Stimulated activated CD4-positive, alpha-beta T cell treated with anti-CD3 and anti-CD28 coated beads, Interleukin-4, amount 100 ng/mL, for 1 hour (primary cell): ENCODE measurements at regions not wholly inside any gene's neighbourhood (a gene's known extent, or its start where the extent isn't known, plus 50 kb on each side); places are given as distances from the start of the nearest gene placed in this dataset.
A peak's percentile ranks its signal among the peaks of the same experiment; 100 is the strongest.

Experiments used
- DNase-seq: peaks from one replicate; pipeline ENCODE4 v3.0.0-alpha.2; 2020

DNA sequence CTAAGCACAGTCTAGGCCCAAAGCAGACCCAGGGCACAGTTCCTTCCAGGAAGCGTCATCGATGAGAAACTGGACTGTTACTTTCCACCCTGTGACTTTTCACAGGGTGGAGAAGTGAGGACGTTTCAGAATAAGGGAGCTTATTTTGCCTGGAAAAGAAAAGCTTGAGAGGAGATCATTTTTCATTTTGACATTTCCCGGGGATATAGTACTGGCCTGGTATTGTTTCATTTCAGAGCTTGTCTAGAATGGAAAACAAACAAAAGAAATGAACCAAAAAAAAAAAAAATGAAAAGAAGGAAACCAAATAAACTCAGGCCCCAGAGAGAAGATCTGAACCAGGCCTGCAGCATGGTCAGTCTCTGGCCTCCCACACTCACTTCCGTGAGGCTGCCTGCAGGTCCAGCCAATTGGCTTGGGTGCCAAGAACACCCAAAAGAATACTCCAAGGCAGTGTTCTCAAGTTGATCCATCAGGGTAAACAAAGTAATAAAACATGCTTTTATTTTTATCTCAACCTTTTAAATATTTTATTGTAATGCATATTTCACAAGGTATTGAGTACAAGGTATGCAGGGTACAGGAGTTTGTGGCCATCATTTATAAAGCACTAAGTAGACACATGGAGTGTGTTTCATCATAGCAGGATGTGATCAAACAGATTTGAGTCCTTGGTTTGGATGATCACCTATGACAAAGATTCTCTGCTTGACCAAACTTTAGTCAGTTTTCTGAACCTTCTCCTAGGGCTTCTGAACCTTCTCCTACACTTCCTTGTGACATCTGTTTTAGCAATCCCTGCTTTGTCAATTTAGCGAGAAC, 176.9 kb upstream of the GGTLC1 start:
- no peak for DNase-seq

DNA sequence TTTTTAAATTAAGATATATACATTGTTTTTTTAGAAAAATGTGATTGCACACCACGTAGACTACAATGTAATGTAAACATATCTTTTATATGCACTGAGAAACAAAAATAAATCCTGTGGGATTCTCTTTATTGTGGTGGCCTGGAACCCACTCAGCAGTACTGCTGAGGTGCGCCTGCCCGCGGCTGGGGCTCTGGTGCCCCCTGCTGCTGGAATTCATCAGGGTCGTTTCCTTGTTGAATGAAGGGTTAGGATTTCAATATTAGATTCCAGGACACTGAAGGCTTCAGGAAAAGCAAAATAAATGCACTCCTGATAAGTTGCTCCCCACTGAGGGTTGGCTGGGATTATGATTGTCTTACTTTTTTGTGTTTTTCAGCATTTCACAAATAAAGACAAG, 175.8 kb upstream of the GGTLC1 start:
- peak; percentile 21 for DNase-seq

DNA sequence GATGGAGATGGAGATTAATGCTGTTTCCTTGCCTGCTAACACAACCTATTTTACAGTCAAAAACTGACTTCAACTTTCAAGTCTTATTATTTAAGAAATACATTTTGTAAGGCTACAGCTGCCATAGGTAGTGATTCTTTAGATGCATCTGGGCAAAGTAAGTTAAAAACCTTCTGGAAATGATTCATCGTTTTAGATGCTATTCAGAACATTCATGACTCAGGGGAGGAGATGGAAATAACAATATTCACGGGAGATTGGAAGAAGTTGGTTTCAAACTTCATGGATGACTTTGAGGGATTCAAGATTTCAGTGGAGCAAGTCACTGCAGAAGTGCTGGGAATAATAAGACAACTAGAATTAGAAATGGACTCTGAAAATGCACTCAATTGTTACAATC, 174.9 kb upstream of the GGTLC1 start:
- no peak for DNase-seq

DNA sequence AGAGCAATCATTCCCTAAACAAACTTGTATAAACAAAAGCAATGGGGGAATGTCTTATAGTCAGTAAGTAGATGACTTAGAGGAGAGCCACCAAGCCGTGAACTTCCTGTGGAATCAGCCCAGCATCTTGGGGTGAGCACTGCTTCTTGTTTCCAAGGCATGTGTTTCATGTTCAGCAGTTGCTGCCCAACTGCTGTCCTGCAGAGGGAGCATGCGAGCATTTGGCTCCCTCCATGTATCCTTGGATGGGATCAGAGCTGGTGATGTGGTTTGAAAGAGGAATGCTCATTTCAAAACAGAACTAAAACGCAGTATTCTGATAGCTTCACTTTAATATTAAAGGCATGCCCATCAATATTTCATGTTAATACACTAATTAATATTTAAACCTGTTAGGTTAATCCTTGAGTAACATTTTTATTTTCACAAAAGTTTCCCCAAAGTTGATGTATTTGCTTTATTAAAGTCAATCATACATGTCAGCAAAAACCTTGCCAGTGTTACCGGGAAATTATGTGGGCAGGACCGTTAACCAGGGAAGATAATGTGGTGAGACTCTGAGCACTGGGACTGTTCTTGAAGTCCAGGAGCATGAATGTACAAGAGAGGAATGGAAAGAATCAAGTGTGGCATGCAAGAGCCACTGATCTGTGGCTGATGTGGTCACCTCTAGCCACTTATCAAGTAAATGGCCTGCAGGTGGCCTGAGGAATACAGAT, 172.1 kb upstream of the GGTLC1 start:
- no peak for DNase-seq

DNA sequence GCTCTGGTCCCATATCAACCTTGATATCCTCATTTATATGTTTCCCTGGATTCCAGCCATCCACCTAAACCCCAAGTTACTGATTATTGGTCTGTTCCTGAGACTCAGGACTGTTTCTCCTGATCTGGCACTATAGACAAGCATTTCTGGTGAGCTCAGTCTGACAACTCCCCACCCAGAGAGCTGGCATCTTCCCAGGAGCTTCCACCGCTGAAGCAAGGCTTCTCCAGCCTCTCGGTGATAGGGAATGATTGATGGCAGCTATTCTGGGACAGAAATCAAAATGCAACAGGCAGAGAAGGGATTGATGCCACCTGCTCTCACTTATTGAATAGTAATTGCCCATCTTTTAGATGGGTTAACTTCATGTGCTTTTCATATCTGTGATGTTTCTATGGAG, 169.7 kb upstream of the GGTLC1 start:
- no peak for DNase-seq

DNA sequence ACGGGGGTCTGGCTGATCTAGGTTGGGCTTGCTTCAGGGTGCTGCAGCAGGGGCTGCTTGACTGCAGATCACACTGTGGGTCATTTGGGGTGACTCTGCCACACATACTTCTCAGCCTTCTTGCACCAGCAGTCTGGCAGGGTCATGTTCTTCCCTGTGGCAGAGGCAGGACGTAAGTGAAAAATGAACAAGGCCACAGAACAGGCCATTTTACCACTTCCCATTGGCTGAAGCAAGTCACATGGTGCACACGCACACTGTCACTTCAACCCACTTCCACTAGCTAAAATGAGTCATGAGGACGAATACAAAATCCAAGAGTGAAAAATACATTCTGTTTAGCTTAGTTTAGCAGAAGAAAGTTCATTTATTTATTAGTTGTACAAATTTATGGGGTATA, 168.6 kb upstream of the GGTLC1 start:
- no peak for DNase-seq

DNA sequence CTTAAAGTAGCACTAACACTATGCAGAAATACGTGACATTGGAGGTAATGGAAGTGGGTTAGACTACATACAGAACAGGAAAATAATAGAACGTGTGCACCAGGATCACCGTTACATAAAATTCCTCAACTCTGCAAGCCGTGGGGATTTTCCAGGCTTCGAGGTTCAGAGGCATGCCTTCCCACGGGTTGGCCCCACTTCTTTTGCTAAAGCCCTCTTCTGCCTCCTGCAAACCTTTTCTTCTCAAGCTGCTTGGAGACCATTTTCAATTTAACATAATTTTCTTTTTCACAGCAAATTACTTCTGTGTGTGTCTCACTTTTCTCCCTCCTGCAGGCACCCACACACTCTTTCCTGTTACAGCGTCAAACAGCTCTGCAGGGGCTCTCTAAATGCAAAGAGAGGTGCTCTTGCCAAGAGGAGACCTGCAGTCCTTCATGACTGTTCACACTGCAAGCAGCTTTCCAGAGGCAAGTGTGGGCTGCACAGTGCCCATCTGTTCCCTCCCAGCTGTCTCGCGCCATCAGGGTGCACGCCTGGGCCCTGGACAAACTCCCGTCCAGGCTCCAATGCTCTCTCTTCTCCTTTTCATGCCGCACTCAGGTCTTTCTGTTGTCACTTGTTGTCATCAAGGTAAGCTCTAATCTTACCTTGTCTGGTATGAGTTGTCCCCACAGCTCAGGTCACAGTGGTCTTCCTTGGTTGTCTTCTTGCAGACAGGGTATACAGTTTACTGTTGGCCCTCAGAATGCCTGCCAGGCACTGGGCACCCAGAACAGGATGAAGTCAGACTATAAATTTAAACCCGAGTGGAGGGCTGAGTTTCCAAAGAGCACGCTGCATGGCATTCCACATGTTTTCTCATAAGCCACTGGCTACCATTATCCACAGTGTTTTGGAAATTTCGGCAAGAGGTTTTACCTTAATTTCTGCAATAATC, 164.8 kb upstream of the GGTLC1 start:
- no peak for DNase-seq

DNA sequence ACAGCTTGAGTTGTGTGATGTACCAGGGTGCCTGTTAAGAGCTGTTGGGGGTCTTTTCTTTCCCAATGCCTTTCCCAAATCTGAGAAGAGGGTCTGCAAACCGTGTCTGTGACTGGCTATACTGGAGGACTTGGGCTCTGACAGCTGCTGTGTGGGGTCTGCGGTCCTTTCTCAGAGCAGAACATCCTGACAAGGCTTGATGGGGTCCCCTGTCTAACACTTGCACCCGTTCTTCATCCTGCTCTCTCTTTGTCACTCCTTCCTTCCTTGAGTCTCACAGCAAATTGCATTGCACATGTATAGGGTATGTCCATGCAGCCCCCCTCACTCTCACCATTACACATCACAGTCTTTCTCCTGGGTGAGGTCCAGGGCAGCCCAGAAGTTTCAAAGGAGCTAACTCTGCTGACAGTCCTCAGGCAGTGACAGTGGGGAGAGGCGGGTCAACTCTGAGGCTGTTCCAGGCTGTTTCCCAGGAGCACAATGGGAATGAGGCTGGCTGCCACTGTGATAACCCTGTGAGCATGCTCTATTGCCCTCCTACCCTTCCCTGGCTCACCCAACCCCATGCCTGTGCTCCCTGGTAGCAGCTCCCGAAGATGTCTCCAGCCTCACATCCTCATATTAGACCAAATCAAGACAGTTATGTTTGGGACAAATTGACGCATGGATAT, 163.2 kb upstream of the GGTLC1 start:
- no peak for DNase-seq

DNA sequence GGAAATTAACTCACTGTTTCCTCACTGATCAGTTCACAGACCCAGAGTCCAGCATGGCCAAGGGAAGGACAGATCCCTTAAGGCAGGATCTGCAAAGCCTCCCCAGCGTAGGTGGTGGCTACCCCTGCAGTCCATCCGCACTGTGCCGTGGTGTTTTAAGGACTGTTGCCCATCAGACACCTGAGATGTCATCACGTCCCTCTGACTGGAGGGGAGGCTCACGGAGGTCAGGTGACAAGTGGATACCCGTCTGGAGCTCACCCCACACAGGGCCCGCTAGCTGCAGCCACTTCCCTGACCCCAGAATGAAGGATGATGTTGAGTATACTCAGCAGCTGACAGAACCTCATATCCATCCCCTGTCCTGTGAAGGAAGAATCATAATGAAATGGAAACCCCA, 161.8 kb upstream of the GGTLC1 start:
- DNase-seq, result no peak

DNA sequence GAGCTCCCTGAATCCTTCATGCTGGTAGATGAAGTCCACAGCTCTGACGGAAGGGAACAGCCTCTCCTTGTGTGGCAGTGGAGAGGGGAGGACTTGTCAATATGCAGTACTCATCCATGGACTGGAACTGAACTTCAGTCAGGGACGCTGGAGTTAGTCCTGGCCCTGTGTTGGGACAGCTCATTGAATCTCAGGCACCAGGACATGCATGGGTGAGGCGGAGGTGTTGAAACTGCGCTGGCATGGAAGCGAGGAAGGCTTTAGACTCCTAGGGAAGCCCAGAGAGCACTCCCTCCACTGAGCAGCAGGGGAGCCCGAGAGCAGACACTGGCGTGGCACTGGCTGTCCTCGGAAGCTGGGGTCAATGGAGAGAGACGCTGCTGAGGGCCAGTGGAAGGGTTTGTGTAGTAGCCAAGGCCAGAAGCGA, 161.3 kb upstream of the GGTLC1 start:
- no peak for DNase-seq

DNA sequence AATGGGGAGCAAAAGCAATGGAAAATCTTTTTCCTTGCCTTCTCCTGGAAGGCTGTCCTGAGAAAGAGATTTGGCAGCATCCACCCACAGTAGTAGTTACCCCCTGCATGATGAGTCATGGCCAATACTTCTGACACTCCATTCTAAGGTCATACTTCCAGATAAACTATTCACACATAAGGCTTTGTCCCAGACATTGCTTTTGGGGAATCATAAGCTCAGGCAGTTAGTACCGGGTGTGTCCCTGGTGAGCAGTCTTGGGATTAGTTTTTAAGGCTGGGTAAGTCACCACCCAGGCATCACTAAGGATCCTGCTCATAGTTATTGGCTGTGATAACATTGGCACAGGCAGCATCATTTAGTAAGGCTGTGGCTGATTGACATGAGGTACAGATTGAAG, 160.6 kb upstream of the GGTLC1 start:
- DNase-seq, result no peak

DNA sequence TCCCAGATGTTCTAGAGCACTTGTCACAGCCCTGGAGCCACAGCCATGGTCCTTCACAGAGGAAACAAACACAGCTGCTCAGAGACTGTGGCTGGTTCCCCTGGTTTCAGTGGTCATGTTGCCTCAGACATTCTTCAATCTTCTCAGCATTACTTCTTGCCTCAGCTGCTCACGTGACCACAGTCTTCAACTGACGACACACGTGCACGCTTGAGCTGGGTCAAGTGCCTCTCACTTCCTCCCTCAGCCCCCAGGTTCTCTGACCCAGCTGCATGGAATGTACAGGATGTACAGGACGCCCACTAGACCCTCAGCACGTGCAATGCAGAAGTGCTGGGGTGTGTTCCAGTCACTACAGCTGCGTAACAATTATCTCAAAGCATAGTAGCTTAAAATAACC, 159.8 kb upstream of the GGTLC1 start:
- DNase-seq, result no peak

DNA sequence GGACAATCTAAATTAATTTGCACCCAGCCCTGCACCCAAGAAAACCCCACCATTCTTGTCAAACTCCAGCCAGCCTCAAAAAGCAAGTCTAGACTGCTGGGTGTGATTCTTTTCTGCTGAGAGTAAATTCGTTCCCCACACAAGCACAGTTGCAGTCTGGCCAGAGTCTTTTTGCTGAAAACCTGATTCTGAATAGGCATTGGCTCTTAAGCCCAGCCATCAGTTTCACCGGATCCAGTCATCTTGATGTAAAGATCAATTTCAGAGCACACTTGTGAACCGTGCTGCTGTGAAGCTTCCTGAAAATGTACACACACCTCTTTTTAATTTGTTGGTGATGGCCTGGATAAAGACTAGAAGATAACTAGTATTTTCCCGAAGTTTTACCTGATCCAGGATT, 159.4 kb upstream of the GGTLC1 start:
- no peak for DNase-seq

DNA sequence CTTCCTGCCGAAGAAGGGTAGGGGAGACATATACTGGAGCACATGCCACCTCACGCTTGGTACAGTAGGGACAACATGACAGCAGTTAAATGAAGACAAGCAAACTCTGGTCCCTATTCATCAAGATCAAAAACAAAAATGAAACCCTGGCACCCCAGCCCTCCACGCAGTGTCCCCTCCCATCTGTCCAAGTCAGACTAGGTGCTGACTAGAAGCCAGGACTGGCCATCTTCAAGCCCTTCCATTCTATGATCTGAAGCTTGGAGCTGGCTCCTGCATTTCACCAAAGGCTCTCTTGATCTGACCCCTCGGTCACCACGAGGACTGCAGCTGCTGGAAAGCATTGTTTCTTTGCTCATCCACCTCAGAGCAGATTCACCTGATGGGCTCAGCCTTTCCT, 158.9 kb upstream of the GGTLC1 start:
- no peak for DNase-seq

DNA sequence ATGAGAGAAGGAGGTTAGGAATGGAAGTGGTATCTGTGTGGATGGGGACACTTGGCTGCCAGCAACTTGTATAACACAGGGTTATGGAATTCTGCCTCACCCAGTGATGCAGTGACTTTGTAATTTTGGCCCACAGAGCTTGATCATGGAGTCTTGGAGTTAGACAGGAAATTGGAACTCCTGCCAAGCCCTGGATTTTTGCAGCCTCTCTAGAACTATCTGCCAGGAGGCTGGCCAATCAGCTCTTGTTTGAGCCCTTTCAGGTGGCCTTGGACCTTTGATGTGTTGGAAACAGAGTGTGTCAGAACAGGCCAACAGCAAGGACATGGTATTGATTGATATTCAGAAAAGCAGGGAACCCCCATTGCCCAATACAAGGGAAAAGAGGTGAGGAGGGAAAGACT, 157.7 kb upstream of the GGTLC1 start:
- no peak for DNase-seq

DNA sequence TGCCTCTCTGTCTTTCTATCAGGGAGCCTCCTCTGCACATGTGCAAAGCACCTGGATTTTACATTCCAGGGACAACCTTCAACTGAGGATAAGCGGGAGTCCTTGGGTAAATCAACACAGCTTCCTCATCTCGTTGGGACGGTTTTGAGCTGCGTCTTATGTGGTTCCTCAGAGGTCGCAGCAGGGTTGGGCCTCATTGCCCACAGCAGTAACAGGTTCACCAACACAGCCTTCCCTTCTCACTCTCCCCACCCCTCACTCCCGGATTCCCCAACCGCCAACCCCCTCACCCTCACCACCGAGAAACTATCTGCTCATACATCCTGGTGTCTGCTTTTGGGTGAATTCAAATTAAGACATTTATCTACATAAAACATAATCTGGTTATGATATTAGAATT, 155.8 kb upstream of the GGTLC1 start:
- DNase-seq, result no peak

DNA sequence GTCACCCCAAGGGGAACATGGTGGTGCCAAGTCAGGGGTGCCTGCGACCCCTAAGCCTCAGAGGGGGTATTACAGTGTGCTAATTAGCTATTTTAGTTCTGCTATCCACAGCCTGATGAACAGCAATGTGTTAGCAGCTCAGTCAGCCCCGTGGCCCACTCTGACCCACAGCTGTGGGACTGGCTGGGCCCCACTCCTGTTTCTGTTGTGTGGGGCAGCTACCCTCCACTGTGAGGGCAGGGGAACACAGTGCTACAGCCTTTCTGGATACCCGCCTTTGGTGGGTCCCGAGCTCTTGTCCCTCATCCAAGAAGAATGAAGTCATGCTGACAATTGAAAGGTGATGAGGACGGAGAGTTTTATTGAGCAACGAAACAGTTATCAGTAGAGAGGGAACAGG, 152.5 kb upstream of the GGTLC1 start:
- DNase-seq, result no peak

DNA sequence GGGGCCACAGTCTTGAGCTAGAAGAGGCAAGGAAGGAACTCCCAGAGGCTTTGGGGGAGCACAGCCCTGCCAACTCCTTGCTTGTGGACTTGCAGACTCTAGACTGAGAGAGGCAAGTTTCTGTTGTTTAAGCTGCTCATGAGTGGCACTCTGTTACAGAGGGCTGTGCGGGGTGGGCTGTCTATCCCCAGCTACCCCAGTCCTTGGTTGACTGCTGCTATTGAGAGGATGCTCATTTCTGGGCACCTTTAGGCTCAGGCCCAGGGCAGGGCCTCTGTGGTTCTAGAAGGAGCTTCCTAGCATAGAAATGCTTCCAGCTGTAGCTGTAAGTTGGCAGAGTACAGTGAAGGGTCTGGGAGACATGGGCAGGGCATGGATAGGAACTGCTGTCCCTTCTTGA, 151.3 kb upstream of the GGTLC1 start:
- DNase-seq, result no peak

DNA sequence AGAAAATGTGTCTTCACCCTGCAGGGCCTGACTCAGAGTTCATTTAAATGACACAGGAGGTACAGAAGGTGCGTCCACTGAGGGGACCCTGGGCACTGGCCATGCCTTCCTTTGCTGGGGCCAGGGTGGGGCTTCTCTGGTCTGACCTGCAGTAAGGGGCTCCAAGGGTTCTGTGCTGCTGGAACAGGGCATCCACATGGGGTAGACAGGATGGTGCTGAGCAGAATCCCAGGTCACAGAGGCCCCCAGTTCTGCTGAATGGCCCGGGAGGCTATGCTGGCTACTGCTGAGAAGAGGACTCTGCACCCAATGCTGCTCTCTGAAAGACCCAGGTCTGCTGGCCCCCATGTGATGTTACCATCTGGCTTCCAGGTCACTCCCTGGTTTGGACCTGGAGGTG, 150.4 kb upstream of the GGTLC1 start:
- no peak for DNase-seq

DNA sequence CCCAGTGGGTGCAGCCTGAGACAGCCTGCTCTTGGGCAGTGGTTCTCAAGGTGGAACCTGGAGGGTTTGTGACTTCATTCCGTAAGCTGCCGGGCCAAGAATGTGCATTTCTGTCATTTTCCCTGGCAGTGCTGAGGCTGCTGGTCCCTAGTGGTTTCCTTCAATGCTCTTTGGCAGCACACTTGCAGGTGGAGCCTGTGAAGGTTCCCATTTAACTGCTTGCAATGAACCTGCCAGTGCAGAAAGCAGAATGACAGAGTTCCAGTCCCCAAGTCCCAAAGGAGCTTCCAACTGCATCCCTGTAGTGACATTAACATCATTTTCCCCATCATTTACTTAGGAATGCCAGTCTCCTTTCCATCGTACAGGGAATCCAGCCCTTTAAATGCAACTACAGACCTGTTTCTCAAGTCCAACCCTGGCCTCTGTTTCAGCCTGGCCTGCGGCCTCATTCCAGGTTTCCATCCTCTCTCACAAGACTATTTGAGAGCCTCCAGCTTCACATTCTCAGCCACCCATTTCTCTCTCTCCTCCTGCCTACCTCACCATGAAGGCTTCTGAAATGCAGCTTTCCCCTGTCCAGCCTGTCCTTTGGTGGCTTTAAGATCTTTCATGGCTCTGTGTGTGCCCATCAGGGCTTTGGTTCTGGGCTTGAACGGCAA, 149.7 kb upstream of the GGTLC1 start:
- no peak for DNase-seq

DNA sequence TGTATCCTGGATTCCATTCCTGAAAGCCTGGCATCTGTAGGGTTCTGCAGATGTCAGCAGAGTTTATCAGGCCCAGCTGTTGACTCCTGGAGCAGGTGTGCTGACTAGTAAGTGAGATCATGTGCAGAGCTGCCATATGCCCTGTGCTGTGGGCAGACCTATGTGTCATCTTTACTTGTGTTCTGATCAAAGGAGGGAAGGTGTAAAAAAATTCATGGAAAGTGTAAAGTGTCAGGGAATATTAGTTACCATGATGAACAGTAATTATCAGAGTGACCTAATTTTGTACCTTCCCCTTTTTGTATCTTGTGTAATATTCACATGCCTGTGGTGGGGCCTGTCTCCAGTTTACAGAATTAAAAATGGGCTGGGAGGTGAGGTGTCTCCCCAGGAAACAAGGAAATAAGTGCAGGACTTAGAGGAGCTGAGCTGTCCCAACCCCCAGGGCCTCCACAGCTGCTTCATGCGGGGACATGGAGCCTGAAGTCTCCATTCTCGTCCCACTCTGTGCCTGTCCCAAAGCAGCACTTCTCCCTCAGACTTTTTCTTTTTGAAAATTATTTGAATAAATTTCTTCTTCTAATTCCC, 148.2 kb upstream of the GGTLC1 start:
- no peak for DNase-seq

DNA sequence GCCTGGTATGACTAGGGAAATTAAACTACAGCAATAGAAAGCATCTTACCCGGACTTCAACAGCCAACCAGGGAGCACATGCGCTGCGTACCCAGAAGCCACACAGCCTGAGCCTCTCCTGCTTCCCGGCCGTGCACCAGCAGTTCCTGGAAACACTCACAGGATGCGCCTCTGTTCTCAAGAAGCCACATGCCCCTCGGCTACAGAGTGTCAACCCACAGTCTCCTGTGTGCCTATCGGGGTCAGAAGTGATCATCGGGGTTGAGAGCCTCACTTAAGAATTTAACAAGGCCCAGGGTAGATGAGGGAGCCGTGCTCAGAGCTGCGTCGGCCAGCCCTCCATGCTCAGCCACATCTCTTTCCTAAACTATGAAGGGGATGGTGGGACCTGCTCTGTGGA, 147.2 kb upstream of the GGTLC1 start:
- DNase-seq, result no peak
